ENCODE measurements at regions not wholly inside any gene's neighbourhood (a gene's known extent, or its start where the extent isn't known, plus 50 kb on each side); places are given as distances from the start of the nearest gene placed in this dataset.

DNA sequence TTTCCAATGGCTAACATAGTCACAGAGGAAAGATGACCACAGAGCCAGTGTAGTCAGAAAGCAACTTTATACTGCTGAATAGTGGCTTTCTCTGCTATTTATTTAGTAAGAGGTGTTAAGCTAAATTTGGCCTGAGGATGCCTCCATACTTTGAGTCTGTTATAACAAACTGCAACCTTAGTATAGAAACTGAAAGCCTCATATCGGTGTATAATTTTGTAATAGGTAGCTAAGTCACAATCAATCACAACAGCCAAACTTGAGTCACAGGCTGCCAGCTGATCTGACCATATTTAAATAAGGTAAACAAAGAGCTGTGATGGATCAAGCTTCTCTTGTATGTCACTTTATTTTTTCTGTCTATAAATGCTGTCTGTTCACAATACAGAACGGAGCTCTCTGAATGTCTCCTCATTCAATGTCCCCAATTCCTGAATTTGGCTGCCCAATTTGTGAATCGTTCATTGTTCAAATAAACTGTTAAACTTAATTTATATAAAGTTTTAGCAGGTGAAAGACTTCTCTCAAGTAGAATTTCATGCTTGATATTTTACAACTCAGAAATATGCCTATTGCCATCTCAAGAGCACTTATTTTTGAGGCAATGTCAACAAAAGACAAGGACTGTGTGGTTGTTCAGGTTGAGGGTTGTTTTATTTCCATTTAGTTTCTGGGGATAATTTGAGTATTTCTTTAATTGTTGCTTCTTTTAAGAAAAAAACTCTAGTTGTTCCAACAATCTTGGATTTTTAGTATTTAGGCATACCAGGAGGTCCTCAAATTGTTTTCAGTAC lies 339.7 kb upstream of the B3GALT2 start:
- 0 out of 2 replicates have a peak, but pooled peaks cover 3% of the 10 kb centered on the region for H3K9me3 ChIP-seq (ENCODE audit: low read length)
- TF ChIP-seq EZH2 (IDR thresholded peaks at IDR 0.05; ENCODE audit: borderline replicate concordance, low read length), result no peak
- TF ChIP-seq, protein P1, sequence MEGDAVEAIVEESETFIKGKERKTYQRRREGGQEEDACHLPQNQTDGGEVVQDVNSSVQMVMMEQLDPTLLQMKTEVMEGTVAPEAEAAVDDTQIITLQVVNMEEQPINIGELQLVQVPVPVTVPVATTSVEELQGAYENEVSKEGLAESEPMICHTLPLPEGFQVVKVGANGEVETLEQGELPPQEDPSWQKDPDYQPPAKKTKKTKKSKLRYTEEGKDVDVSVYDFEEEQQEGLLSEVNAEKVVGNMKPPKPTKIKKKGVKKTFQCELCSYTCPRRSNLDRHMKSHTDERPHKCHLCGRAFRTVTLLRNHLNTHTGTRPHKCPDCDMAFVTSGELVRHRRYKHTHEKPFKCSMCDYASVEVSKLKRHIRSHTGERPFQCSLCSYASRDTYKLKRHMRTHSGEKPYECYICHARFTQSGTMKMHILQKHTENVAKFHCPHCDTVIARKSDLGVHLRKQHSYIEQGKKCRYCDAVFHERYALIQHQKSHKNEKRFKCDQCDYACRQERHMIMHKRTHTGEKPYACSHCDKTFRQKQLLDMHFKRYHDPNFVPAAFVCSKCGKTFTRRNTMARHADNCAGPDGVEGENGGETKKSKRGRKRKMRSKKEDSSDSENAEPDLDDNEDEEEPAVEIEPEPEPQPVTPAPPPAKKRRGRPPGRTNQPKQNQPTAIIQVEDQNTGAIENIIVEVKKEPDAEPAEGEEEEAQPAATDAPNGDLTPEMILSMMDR (IDR thresholded peaks at IDR 0.05; ENCODE audit: low read length), result no peak
- no peaks in the 10 kb centered on the region for H3K4me1 ChIP-seq (ENCODE audit: insufficient read depth, low read length, severe bottlenecking)
- H3F3A ChIP-seq (ENCODE audit: insufficient read depth, low read length), result no peaks in the 10 kb centered on the region
- H3K36me3 ChIP-seq (ENCODE audit: insufficient read depth, low read length), result no peaks in the 10 kb centered on the region
- no peak overlapping the region for H3K9ac ChIP-seq (ENCODE audit: low read length)
- no peak overlapping the region for H3K4me2 ChIP-seq (ENCODE audit: low read length)
- no peak overlapping the region for H3K4me3 ChIP-seq (ENCODE audit: low read depth, low read length, poor library complexity, severe bottlenecking)
- no peak overlapping the region for H2AFZ ChIP-seq (ENCODE audit: low read length)
- H3K27me3 ChIP-seq (ENCODE audit: insufficient read depth, low read length), result no peaks in the 10 kb centered on the region
- H3K79me2 ChIP-seq (ENCODE audit: insufficient read depth, low read length), result no peaks in the 10 kb centered on the region
- H4K20me1 ChIP-seq (ENCODE audit: insufficient read depth, low read length), result no peaks in the 10 kb centered on the region
- no peak overlapping the region for H3K27ac ChIP-seq (ENCODE audit: low read depth, low read length, poor library complexity, severe bottlenecking)
- H3K9me2 ChIP-seq (ENCODE audit: low read depth, low read length), result no peaks in the 10 kb centered on the region

DNA sequence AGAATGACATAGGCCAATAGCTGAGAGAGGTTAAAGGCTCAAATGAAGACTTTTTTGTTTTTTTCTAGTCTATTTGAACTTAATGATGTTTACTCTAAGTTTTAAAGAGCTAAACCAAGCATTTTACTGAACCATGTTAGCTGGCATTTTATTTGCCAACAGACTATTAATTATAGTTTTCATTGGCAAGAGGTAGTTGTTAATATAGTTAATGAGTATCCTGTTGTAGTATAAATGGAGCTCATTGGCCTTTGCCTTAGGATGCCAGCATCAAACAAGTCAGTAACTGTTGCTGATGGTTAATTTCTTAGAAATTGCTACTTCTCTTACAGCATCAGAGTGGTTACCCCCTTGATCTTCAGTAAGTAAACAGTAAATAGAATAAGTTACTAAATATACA lies 339.0 kb upstream of the B3GALT2 start:
- no peaks in the 10 kb centered on the region for H3F3A ChIP-seq (ENCODE audit: insufficient read depth, low read length)
- no peak overlapping the region for H3K4me2 ChIP-seq (ENCODE audit: low read length)
- no peak overlapping the region for H3K4me3 ChIP-seq (ENCODE audit: low read depth, low read length, poor library complexity, severe bottlenecking)

DNA sequence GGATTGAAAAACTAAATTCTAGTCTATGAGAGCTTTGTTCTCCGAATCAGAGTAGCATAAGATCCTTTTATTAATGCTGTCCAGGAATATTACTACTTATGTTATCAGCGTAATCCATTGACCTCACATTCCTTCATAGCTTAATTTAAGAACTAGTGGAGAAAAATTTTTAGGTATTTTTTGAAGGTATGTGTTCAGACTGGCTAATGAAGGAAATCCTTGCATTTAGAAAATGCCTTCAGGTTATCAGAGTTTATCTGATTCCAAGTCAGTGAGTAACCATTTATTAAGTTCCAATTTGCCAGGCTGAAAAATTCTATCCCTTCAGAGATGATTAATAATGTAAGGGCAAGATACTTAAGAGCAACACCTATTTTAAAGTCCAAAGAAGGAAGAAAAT lies 338.2 kb upstream of the B3GALT2 start:
- Histone ChIP-seq H2AFZ (ENCODE audit: low read length) (no peak overlapping the region), H3K4me2 (ENCODE audit: low read length) (no peak overlapping the region), H3F3A (ENCODE audit: insufficient read depth, low read length) (no peaks in the 10 kb centered on the region), H3K27ac (ENCODE audit: low read depth, low read length, poor library complexity, severe bottlenecking) (no peak overlapping the region), H3K9me2 (ENCODE audit: low read depth, low read length) (no peaks in the 10 kb centered on the region), H3K27me3 (ENCODE audit: insufficient read depth, low read length) (no peaks in the 10 kb centered on the region), H3K4me3 (ENCODE audit: low read depth, low read length, poor library complexity, severe bottlenecking) (no peak overlapping the region), H4K20me1 (ENCODE audit: insufficient read depth, low read length) (no peaks in the 10 kb centered on the region), H3K9ac (ENCODE audit: low read length) (no peak overlapping the region), H3K9me3 (ENCODE audit: low read length) (0 out of 2 replicates have a peak, but pooled peaks cover 3% of the 10 kb centered on the region), H3K79me2 (ENCODE audit: insufficient read depth, low read length) (no peaks in the 10 kb centered on the region), H3K4me1 (ENCODE audit: insufficient read depth, low read length, severe bottlenecking) (no peaks in the 10 kb centered on the region), H3K36me3 (ENCODE audit: insufficient read depth, low read length) (no peaks in the 10 kb centered on the region)
- no peak for TF ChIP-seq EZH2 (IDR thresholded peaks at IDR 0.05; ENCODE audit: borderline replicate concordance, low read length)
- TF ChIP-seq, protein P1 (IDR thresholded peaks at IDR 0.05; ENCODE audit: low read length), result no peak

More for the DNA sequence above, 339.0 kb upstream of the B3GALT2 start:
- H3K4me1 ChIP-seq (ENCODE audit: insufficient read depth, low read length, severe bottlenecking), result no peaks in the 10 kb centered on the region
- H4K20me1 ChIP-seq (ENCODE audit: insufficient read depth, low read length), result no peaks in the 10 kb centered on the region
- no peaks in the 10 kb centered on the region for H3K9me2 ChIP-seq (ENCODE audit: low read depth, low read length)
- H3K27ac ChIP-seq (ENCODE audit: low read depth, low read length, poor library complexity, severe bottlenecking), result no peak overlapping the region
- H3K9ac ChIP-seq (ENCODE audit: low read length), result no peak overlapping the region
- TF ChIP-seq, protein P1 (IDR thresholded peaks at IDR 0.05; ENCODE audit: low read length), result no peak
- no peak for TF ChIP-seq EZH2 (IDR thresholded peaks at IDR 0.05; ENCODE audit: borderline replicate concordance, low read length)
- no peaks in the 10 kb centered on the region for H3K79me2 ChIP-seq (ENCODE audit: insufficient read depth, low read length)
- H3K27me3 ChIP-seq (ENCODE audit: insufficient read depth, low read length), result no peaks in the 10 kb centered on the region
- no peaks in the 10 kb centered on the region for H3K36me3 ChIP-seq (ENCODE audit: insufficient read depth, low read length)
- 0 out of 2 replicates have a peak, but pooled peaks cover 3% of the 10 kb centered on the region for H3K9me3 ChIP-seq (ENCODE audit: low read length)
- peak overlapping the region; percentile 54; the same call in 1 of the 2 replicates for H2AFZ ChIP-seq (ENCODE audit: low read length)
